22Rv1 (cell line): ENCODE measurements at regions not wholly inside any gene's neighbourhood (a gene's known extent, or its start where the extent isn't known, plus 50 kb on each side); places are given as distances from the start of the nearest gene placed in this dataset.

Experiments
- CTCF ChIP-seq: fragments of 450-650 bp; IDR thresholded peaks from 2 replicates; pipeline ENCODE4 v1.5.1; 2017; ENCODE audit warnings: mild to moderate bottlenecking
- ZFX ChIP-seq: fragments of 450-650 bp; IDR thresholded peaks from 2 replicates; pipeline ENCODE4 v1.6.1; 2017; ENCODE audit warnings: antibody characterized with exemption, borderline replicate concordance

GRCh38 chr18:53984021-53984420 is 240.4 kb downstream of the MBD2 start:
- TF ChIP-seq CTCF = no peak
- no peak for TF ChIP-seq ZFX
